Body of pancreas (tissue), 4 donors: ENCODE measurements at regions not wholly inside any gene's neighbourhood (a gene's known extent, or its start where the extent isn't known, plus 50 kb on each side); places are given as distances from the start of the nearest gene placed in this dataset.

Source experiments
- POLR2A ChIP-seq, 3 donors: fragments of 450-650 bp; IDR thresholded peaks; one replicate each; pipeline ENCODE4 v1.6.1; 2016; ENCODE audit warnings: antibody characterized with exemption in 3 of 3, mild to moderate bottlenecking in 2 of 3
- TF ChIP-seq, protein P1 (sequence below), 7 experiments: fragments of 450-650 bp in 4 of 7; fragments of 200-600 bp in 3 of 7; sonication (generic) in 3 of 7; IDR thresholded peaks; one replicate each; pipeline ENCODE4 v1.5.1; 2016 to 2019; ENCODE audit warnings: antibody characterized with exemption in 7 of 7

- TF ChIP-seq POLR2A (IDR thresholded peaks at IDR 0.05), result no peak
- TF ChIP-seq, protein P1, sequence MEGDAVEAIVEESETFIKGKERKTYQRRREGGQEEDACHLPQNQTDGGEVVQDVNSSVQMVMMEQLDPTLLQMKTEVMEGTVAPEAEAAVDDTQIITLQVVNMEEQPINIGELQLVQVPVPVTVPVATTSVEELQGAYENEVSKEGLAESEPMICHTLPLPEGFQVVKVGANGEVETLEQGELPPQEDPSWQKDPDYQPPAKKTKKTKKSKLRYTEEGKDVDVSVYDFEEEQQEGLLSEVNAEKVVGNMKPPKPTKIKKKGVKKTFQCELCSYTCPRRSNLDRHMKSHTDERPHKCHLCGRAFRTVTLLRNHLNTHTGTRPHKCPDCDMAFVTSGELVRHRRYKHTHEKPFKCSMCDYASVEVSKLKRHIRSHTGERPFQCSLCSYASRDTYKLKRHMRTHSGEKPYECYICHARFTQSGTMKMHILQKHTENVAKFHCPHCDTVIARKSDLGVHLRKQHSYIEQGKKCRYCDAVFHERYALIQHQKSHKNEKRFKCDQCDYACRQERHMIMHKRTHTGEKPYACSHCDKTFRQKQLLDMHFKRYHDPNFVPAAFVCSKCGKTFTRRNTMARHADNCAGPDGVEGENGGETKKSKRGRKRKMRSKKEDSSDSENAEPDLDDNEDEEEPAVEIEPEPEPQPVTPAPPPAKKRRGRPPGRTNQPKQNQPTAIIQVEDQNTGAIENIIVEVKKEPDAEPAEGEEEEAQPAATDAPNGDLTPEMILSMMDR (IDR thresholded peaks at IDR 0.05), result no peak
Observed at GRCh38 chr1:4034318-4034887, 134.3 kb upstream of the C1orf174 start.
